GM23338 (cell line): ENCODE measurements at regions not wholly inside any gene's neighbourhood (a gene's known extent, or its start where the extent isn't known, plus 50 kb on each side); places are given as distances from the start of the nearest gene placed in this dataset.

Source experiments
- ATAC-seq: fragments of 200-7000 bp; cut with Tn5 transposase; 3 replicates; pipeline ENCODE4 v1.9.1; 2020
- DNase-seq: peaks from one replicate; pipeline ENCODE4 v3.0.0-alpha.2; 2015; ENCODE audit warnings: low spot score
- H2AFZ ChIP-seq: fragments of 200-600 bp; sonication (generic); 2 replicates; pipeline ENCODE4 v1.8.0; 2016; ENCODE audit warnings: antibody characterized with exemption, mild to moderate bottlenecking, moderate library complexity
- H3F3A ChIP-seq: fragments of 200-600 bp; sonication (generic); replicated peaks from 2 replicates; pipeline ENCODE4 v1.8.0; 2017; ENCODE audit warnings: antibody characterized with exemption, mixed run types, low read depth
- H3K27ac ChIP-seq: fragments of 200-600 bp; sonication (generic); 2 replicates; pipeline ENCODE4 v1.6.1; 2016; ENCODE audit warnings: low read depth
- H3K27me3 ChIP-seq: fragments of 200-600 bp; sonication (generic); 2 replicates; pipeline ENCODE4 v1.8.0; 2016; ENCODE audit warnings: mild to moderate bottlenecking, mixed run types, moderate library complexity; ENCODE audit not compliant: insufficient read depth
- H3K36me3 ChIP-seq: fragments of 200-600 bp; sonication (generic); 2 replicates; pipeline ENCODE4 v1.8.0; 2016; ENCODE audit warnings: mild to moderate bottlenecking; ENCODE audit not compliant: insufficient read depth
- H3K4me1 ChIP-seq: fragments of 200-600 bp; sonication (generic); 2 replicates; pipeline ENCODE4 v1.8.0; 2016; ENCODE audit warnings: mild to moderate bottlenecking, moderate library complexity; ENCODE audit not compliant: insufficient read depth
- H3K4me2 ChIP-seq: fragments of 200-600 bp; sonication (generic); 2 replicates; pipeline ENCODE4 v1.7.1; 2017; ENCODE audit warnings: mixed run types
- H3K4me3 ChIP-seq: fragments of 200-600 bp; sonication (generic); 2 replicates; pipeline ENCODE4 v1.6.1; 2016; ENCODE audit warnings: mixed run types
- H3K79me2 ChIP-seq: fragments of 200-600 bp; sonication (generic); replicated peaks from 2 replicates; pipeline ENCODE4 v1.8.0; 2017; ENCODE audit warnings: mild to moderate bottlenecking; ENCODE audit not compliant: insufficient read depth
- H3K9me2 ChIP-seq: fragments of 200-600 bp; sonication (generic); 2 replicates; pipeline ENCODE4 v1.8.0; 2017; ENCODE audit not compliant: insufficient read depth
- H4K20me1 ChIP-seq: fragments of 200-600 bp; sonication (generic); replicated peaks from 2 replicates; pipeline ENCODE4 v1.8.0; 2017; ENCODE audit warnings: mild to moderate bottlenecking; ENCODE audit not compliant: insufficient read depth
- H3K27ac Mint-ChIP-seq: 2 replicates; pipeline ENCODE4 v1.8.0; 2020; ENCODE audit warnings: inconsistent platforms, mild to moderate bottlenecking, moderate library complexity, mixed read lengths
- H3K27me3 Mint-ChIP-seq: 3 replicates; pipeline ENCODE4 v1.8.0; 2022; ENCODE audit warnings: low read depth, mild to moderate bottlenecking, moderate library complexity, mixed read lengths, inconsistent platforms; ENCODE audit not compliant: insufficient read depth, poor library complexity
- H3K36me3 Mint-ChIP-seq: 3 replicates; pipeline ENCODE4 v1.8.0; 2021; ENCODE audit warnings: low read depth, mild to moderate bottlenecking, inconsistent platforms, moderate library complexity, mixed read lengths
- H3K4me1 Mint-ChIP-seq: 3 replicates; pipeline ENCODE4 v1.8.0; 2020; ENCODE audit warnings: mild to moderate bottlenecking, inconsistent platforms, mixed read lengths
- H3K4me3 Mint-ChIP-seq: 3 replicates; pipeline ENCODE4 v1.8.0; 2021; ENCODE audit warnings: moderate library complexity, mild to moderate bottlenecking, inconsistent platforms, mixed read lengths
- H3K9me3 Mint-ChIP-seq: 3 replicates; pipeline ENCODE4 v1.8.0; 2020; ENCODE audit warnings: moderate library complexity, mild to moderate bottlenecking, inconsistent platforms, mixed read lengths
- CREB1 ChIP-seq: fragments of 250-450 bp; sonication (Bioruptor Pico); IDR thresholded peaks from 2 replicates; pipeline ENCODE4 v1.5.0; 2020; ENCODE audit warnings: low read depth, mild to moderate bottlenecking, moderate library complexity
- CTCF ChIP-seq, 2 experiments: fragments of 200-600 bp in 1 of 2; sonication (generic) in 1 of 2; conservative IDR thresholded peaks; 2 replicates each; pipeline versions ENCODE4 v1.5.1 to v1.6.1; 2016 to 2017; ENCODE audit warnings: antibody characterized with exemption in 2 of 2, low read depth in 2 of 2, mild to moderate bottlenecking in 2 of 2, moderate library complexity in 1 of 2
- ETS1 ChIP-seq: IDR thresholded peaks from 2 replicates; pipeline ENCODE4 v1.6.1; 2016; ENCODE audit warnings: antibody characterized with exemption
- EZH2phosphoT487 ChIP-seq: fragments of 200-600 bp; sonication (generic); IDR thresholded peaks from one replicate; pipeline ENCODE4 v1.8.1; 2018; ENCODE audit warnings: antibody characterized with exemption; ENCODE audit not compliant: unreplicated experiment
- JUNB ChIP-seq: IDR thresholded peaks from one replicate; pipeline ENCODE4 v1.6.1; 2016; ENCODE audit warnings: antibody characterized with exemption; ENCODE audit not compliant: unreplicated experiment
- NANOG ChIP-seq: IDR thresholded peaks from 2 replicates; pipeline ENCODE4 v1.6.1; 2016; ENCODE audit warnings: antibody characterized with exemption, borderline replicate concordance
- STAT1 ChIP-seq: IDR thresholded peaks from one replicate; pipeline ENCODE4 v1.6.1; 2016; ENCODE audit warnings: antibody characterized with exemption; ENCODE audit not compliant: unreplicated experiment
- ZNF331 ChIP-seq: fragments of 250-450 bp; sonication (Bioruptor Pico); IDR thresholded peaks from 2 replicates; pipeline ENCODE4 v1.5.0; 2020; ENCODE audit warnings: low read depth, mild to moderate bottlenecking, moderate library complexity
- ZNF462 ChIP-seq: fragments of 250-450 bp; sonication (Bioruptor Pico); IDR thresholded peaks from 2 replicates; pipeline ENCODE4 v1.5.0; 2020; ENCODE audit warnings: mild to moderate bottlenecking, moderate library complexity

GRCh38 chr3:86772699-86773098 lies 218.2 kb downstream of the VGLL3 start:
- Mint-ChIP-seq H3K27ac (no peak overlapping the region), H3K36me3 (no peaks in the 10 kb centered on the region), H3K4me1 (peaks cover 2% of the 10 kb centered on the region; the same call in 1 of the 3 replicates), H3K4me3 (no peak overlapping the region), H3K9me3 (no peaks in the 10 kb centered on the region), H3K27me3 (no peaks in the 10 kb centered on the region)
- no peaks in the 10 kb centered on the region for H3K36me3 ChIP-seq
- H3K4me2 ChIP-seq = no peak overlapping the region
- peak overlapping the region; percentile 3; the same call in 1 of the 2 replicates for H2AFZ ChIP-seq
- no peaks in the 10 kb centered on the region for H3K79me2 ChIP-seq
- H4K20me1 ChIP-seq = no peaks in the 10 kb centered on the region
- no peak overlapping the region for H3K27ac ChIP-seq
- no peaks in the 10 kb centered on the region for H3K9me2 ChIP-seq
- no peaks in the 10 kb centered on the region for H3K27me3 ChIP-seq
- DNase-seq (no peak), ATAC-seq (no peak)
- TF ChIP-seq NANOG (no peak), ETS1 (no peak), STAT1 (no peak), JUNB (no peak), ZNF331 (no peak), ZNF462 (CRISPR knock-in tag) (no peak), EZH2phosphoT487 (no peak), CREB1 (no peak), CTCF (conservative IDR thresholded peaks at IDR 0.05; ENCODE audit: low read depth in 2 of 2) (no peak)
- no peak overlapping the region for H3K4me3 ChIP-seq
- no peaks in the 10 kb centered on the region for H3K4me1 ChIP-seq
- H3F3A ChIP-seq = no peaks in the 10 kb centered on the region
